ENCODE measurements at regions not wholly inside any gene's neighbourhood (a gene's known extent, or its start where the extent isn't known, plus 50 kb on each side); places are given as distances from the start of the nearest gene placed in this dataset.

GRCh38 chr12:63394983-63395382, 244.0 kb upstream of the AVPR1A start:
- TF ChIP-seq CTCF (conservative IDR thresholded peaks at IDR 0.05 in 1 of 2, IDR thresholded peaks at IDR 0.05 in 1 of 2; ENCODE audit: extremely low read depth in 1 of 2, insufficient read depth in 1 of 2, low read depth in 1 of 2, low read length in 2 of 2) (no peak), EZH2 (IDR thresholded peaks at IDR 0.05; ENCODE audit: borderline replicate concordance, low read length) (no peak)

All from mammary epithelial cell (primary cell).